ENCODE measurements at regions not wholly inside any gene's neighbourhood (a gene's known extent, or its start where the extent isn't known, plus 50 kb on each side); places are given as distances from the start of the nearest gene placed in this dataset.

DNA sequence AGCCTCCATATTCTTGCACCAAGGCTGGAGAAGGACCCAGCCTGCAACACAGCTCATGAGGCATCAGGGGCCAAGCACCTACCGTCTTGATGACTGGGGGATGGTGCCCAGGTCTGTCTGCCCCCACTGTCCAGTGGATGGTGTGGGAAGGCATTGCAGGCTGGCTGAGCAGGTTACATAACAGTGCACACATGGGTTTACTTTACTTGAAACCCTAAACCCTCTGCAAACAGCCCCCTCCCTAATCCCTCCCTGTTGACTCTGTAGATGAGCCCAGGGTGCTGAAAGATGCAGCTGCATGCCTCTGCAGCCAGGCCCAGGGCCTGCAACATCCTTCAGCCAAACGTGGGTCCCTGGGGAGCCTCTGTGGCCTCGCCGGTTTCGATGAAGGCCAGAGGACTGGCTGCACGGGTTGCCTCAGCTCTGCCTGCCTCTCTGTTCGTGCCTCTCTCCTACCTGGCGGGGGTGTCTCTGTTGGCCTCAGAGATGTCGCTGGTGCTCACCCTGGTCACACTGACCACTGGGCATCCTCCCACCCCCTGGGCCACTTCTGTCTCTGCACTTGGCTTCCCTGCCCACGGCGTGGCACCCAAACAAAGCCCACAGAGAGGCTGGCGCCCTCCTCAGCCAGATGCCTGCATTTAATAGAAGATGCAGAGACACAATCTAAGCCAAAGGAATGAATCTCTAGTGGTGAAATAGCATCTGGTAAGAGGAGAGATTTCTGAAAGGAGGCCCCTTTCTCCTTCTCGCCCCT, 95.1 kb downstream of the METRNL start:
- no peak overlapping the region for H3K4me3 Mint-ChIP-seq
- peaks cover 12% of the 10 kb centered on the region for H3K27me3 Mint-ChIP-seq
- H3K4me1 Mint-ChIP-seq = peaks cover 18% of the 10 kb centered on the region
- no peaks in the 10 kb centered on the region for H3K36me3 Mint-ChIP-seq (ENCODE audit: low read depth)
- H3K27ac Mint-ChIP-seq = no peak overlapping the region
- ATAC-seq (ENCODE audit: low read depth) (peak; percentile 68), DNase-seq (no peak)
- ChIA-PET CTCF (no interaction called here), POLR2A (no interaction called here)
- TF ChIP-seq, protein P1, sequence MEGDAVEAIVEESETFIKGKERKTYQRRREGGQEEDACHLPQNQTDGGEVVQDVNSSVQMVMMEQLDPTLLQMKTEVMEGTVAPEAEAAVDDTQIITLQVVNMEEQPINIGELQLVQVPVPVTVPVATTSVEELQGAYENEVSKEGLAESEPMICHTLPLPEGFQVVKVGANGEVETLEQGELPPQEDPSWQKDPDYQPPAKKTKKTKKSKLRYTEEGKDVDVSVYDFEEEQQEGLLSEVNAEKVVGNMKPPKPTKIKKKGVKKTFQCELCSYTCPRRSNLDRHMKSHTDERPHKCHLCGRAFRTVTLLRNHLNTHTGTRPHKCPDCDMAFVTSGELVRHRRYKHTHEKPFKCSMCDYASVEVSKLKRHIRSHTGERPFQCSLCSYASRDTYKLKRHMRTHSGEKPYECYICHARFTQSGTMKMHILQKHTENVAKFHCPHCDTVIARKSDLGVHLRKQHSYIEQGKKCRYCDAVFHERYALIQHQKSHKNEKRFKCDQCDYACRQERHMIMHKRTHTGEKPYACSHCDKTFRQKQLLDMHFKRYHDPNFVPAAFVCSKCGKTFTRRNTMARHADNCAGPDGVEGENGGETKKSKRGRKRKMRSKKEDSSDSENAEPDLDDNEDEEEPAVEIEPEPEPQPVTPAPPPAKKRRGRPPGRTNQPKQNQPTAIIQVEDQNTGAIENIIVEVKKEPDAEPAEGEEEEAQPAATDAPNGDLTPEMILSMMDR (IDR thresholded peaks at IDR 0.05) = no peak
- no peaks in the 10 kb centered on the region for H3K9me3 Mint-ChIP-seq
- intact Hi-C loops (cut with micrococcal nuclease) = no loop called here

DNA sequence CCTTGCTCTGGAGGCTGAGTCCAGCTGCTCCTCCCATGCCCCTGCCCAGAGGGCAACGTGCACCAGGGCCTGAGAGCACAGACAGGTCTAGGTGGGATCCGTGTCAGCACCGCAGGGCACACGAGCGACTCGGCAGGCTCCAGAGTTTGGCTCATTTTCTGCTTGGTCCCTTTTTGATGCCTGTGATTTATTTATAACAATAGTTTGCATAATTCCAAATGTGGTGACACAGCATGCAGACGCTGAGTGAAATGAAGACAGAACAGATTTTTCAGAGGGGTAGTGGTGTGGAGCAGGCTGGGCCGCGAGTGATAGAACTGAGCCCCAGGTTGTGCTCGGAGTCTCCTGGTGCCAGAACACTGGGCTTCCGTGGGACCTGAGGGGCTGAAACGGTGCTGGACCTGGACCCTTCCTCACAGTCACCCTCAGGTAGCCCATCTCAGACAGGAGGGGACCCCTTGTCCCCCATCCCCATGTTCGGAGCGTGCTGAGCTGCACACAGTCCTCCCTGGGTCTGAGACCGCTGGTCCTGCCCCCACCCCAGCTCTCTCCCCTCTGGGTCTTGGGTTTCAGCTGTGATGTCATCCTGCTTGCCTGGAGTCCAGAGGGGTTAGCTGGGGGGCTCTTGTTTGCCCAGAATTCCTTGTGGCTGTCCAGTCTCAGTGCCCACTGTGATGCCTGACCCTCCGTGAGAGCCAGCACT, 95.9 kb downstream of the METRNL start:
- Mint-ChIP-seq H3K36me3 (ENCODE audit: low read depth) (no peaks in the 10 kb centered on the region), H3K4me3 (peak overlapping the region; percentile 48), H3K27ac (no peak overlapping the region), H3K4me1 (peaks cover 18% of the 10 kb centered on the region), H3K9me3 (no peaks in the 10 kb centered on the region), H3K27me3 (peaks cover 8% of the 10 kb centered on the region)
- CTCF ChIA-PET = no interaction called here
- POLR2A ChIA-PET = no interaction called here
- no peak for DNase-seq
- TF ChIP-seq, protein P1 (IDR thresholded peaks at IDR 0.05) = no peak
- intact Hi-C loops (cut with micrococcal nuclease) = no loop called here
- ATAC-seq (ENCODE audit: low read depth) = peak; percentile 50

DNA sequence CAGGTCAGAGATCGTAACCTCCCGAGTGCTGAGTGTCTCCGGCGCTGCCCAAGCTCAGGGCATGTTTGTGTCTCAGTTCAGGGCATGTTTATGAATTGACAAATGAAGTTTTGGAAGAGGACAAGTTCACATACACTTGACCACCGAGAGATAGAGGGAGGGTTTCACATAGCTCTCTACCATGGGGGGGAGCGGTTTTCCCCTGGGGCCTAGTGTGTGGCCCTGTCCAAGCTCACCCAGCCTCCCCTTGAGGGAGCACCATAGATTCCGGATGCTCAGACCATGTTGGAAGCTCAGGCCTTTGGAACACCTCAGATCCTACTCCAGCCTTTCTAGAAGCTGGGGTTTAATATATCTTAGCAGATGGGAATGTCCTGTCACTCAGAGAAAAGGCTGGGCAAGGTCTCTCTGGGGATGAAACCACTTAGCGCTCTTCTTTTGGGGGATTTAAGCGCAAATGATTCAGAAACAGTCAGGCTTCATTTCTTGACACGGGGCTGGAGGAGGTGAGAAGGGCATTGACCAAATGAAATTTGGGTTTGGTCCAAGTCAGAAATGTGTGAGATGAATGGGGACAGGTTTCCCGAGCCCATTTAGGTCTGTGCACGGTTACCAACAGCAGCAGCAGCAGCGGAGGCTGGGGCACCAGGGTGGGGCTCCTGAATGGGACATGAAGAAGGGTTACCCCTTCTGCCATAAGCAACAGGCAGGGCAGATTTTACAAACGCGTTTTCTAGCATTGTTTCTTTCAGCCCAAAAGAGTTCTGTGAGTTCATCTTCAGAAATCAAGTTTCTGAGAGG, 96.6 kb downstream of the METRNL start:
- Mint-ChIP-seq H3K9me3 (no peaks in the 10 kb centered on the region), H3K36me3 (ENCODE audit: low read depth) (no peaks in the 10 kb centered on the region), H3K27me3 (peaks cover 3% of the 10 kb centered on the region), H3K4me3 (no peak overlapping the region), H3K27ac (no peak overlapping the region), H3K4me1 (peaks cover 18% of the 10 kb centered on the region)
- DNase-seq (no peak), ATAC-seq (ENCODE audit: low read depth) (no peak)
- TF ChIP-seq, protein P1 (IDR thresholded peaks at IDR 0.05) = no peak
- intact Hi-C loops (cut with micrococcal nuclease) = no loop called here
- POLR2A ChIA-PET = no interaction called here
- CTCF ChIA-PET = no interaction called here

DNA sequence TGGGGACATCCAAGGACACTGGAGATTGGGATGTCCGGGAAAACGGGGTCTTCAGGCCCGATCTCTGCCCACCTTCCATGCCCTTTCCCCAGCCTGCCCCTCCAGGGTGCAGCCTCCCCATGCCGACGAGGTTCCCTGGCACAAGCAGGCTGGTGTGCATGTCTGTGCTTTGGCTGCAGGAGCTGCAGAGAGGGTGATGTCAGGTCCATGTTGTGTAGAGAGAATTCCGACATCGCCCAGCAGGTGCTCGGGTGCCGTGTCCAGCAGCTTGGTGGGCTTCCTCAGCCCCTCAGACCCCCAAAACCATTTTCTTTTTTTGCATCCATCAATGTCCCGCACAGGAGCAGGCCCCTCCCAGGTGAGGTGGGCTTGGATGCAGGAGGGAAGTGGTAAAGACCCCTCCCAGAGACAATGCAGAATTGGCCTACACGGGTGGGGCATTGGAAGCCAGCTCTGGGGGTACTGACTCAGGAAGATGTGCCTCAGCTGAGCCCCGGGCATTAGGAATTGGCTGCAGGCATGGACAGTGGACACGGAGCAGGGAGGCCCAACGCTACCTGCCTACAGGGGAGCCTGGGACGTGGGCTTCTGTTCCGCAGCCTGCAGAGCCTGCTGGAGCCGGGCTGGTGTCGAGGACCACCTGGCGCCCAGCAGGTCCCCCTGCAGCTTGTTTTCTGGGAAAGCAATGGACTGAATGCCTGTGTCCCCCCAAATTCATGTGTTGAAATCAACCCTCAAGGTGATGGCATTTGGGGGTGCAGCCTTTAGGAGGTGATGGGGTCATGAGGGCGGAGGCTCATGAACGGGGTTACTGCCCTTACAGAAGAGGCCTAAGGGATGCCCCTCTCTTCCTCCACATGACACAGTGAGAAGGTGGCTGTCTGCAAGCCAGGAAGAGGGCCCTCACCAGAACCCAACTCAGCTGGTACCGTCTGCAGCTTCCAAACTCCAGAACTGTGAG, 97.5 kb downstream of the METRNL start:
- POLR2A ChIA-PET = no interaction called here
- Mint-ChIP-seq H3K4me1 (peaks cover 18% of the 10 kb centered on the region), H3K27me3 (no peaks in the 10 kb centered on the region), H3K4me3 (no peak overlapping the region), H3K36me3 (ENCODE audit: low read depth) (no peaks in the 10 kb centered on the region), H3K9me3 (no peaks in the 10 kb centered on the region), H3K27ac (no peak overlapping the region)
- CTCF ChIA-PET = no interaction called here
- ATAC-seq (ENCODE audit: low read depth) (no peak), DNase-seq (no peak)
- intact Hi-C loops (cut with micrococcal nuclease) = no loop called here
- TF ChIP-seq, protein P1 (IDR thresholded peaks at IDR 0.05) = no peak
